Mesendoderm (in vitro differentiated cells): ENCODE measurements at regions not wholly inside any gene's neighbourhood (a gene's known extent, or its start where the extent isn't known, plus 50 kb on each side); places are given as distances from the start of the nearest gene placed in this dataset.

Experiments
- DNase-seq: peaks from one replicate; pipeline ENCODE4 v3.0.0; 2013
- H2AK5ac ChIP-seq: 2 replicates; pipeline ENCODE4 v1.6.1; 2013; ENCODE audit warnings: low read length, inconsistent platforms
- H2BK120ac ChIP-seq: 2 replicates; pipeline ENCODE4 v1.6.1; 2013; ENCODE audit warnings: low read depth, mild to moderate bottlenecking, low read length, moderate library complexity, mixed read lengths
- H2BK15ac ChIP-seq: replicated peaks from 2 replicates; pipeline ENCODE4 v1.6.1; 2013; ENCODE audit warnings: low read depth, mild to moderate bottlenecking, moderate library complexity
- H2BK5ac ChIP-seq: 2 replicates; pipeline ENCODE4 v1.6.1; 2013; ENCODE audit warnings: low read length, inconsistent platforms
- H3K18ac ChIP-seq: 2 replicates; pipeline ENCODE4 v1.6.1; 2013; ENCODE audit warnings: mild to moderate bottlenecking, low read length, mixed read lengths
- H3K23ac ChIP-seq: one replicate; pipeline ENCODE4 v1.6.1; 2013; ENCODE audit warnings: low read length
- H3K27ac ChIP-seq: 2 replicates; pipeline ENCODE4 v1.5.1; 2013; ENCODE audit warnings: low read depth, mild to moderate bottlenecking, inconsistent platforms, low read length, moderate library complexity
- H3K27me3 ChIP-seq: 2 replicates; pipeline ENCODE4 v1.6.1; 2013; ENCODE audit warnings: low read length, control low read depth, mild to moderate bottlenecking, inconsistent platforms; ENCODE audit not compliant: insufficient read depth, poor library complexity
- H3K36me3 ChIP-seq: 2 replicates; pipeline ENCODE4 v1.6.1; 2013; ENCODE audit warnings: low read length, inconsistent platforms; ENCODE audit not compliant: control insufficient read depth, insufficient read depth
- H3K4ac ChIP-seq: one replicate; pipeline ENCODE4 v1.6.1; 2013; ENCODE audit warnings: low read depth, mild to moderate bottlenecking, low read length, moderate library complexity
- H3K4me1 ChIP-seq: 2 replicates; pipeline ENCODE4 v1.6.1; 2013; ENCODE audit warnings: low read depth, low read length, inconsistent platforms; ENCODE audit not compliant: control insufficient read depth
- H3K4me2 ChIP-seq: 2 replicates; pipeline ENCODE4 v1.6.1; 2013; ENCODE audit warnings: low read length
- H3K4me3 ChIP-seq: 2 replicates; pipeline ENCODE4 v1.5.1; 2013; ENCODE audit warnings: mild to moderate bottlenecking, low read length
- H3K56ac ChIP-seq: one replicate; pipeline ENCODE4 v1.6.1; 2013; ENCODE audit warnings: low read length
- H3K79me1 ChIP-seq: 2 replicates; pipeline ENCODE4 v1.6.1; 2013; ENCODE audit warnings: low read length, inconsistent platforms
- H3K79me2 ChIP-seq: 2 replicates; pipeline ENCODE4 v1.6.1; 2013; ENCODE audit warnings: mild to moderate bottlenecking, low read length; ENCODE audit not compliant: control insufficient read depth, insufficient read depth
- H3K9ac ChIP-seq: 2 replicates; pipeline ENCODE4 v1.6.1; 2013; ENCODE audit warnings: low read length, inconsistent platforms
- H4K5ac ChIP-seq: one replicate; pipeline ENCODE4 v1.6.1; 2013; ENCODE audit warnings: low read length
- H4K8ac ChIP-seq: one replicate; pipeline ENCODE4 v1.6.1; 2013; ENCODE audit warnings: low read depth, mild to moderate bottlenecking, control low read depth, low read length, moderate library complexity
- WGBS: extraction: QIAGEN DNeasy Blood & Tissue Kit; methylation state at CpG from one replicate; pipeline ENCODE4 v1.1.7; 2013; ENCODE audit warnings: low lambda C conversion rate, missing lambda C conversion rate; ENCODE audit not compliant: insufficient coverage; ENCODE audit errors: extremely low coverage; 5-methylcytosine and 5-hydroxymethylcytosine counted together

DNA sequence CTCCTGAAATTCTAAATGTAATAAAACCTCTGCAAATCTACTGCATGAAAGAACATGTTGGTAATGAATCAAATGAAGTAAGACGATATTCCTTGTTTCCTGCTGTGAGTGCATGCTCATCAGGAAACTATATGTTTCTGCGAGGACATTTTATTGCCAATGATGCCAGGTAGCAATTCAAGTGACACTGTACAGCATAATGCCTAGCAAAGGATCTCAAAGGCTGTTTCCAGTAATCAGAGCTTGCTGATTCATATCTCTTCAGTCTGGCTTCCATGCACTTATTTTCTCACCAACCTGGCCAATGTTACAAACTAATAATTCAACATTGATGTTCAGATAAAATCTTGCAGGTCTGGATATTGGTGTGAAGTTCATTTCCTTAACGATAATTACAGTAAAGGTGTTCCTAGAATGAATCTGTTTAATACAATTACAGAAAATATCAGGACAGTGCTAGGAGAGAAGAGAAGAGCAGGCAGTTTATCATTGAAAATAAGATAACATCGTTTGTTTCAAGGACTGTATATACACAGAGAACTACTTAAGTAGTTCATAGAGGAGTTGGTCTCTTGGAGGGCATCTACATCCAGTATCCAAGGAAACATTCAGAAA is 568.5 kb upstream of the SOX11 start:
- Histone ChIP-seq H3K4me1 (no peaks in the 10 kb centered on the region), H3K27ac (no peak overlapping the region)
- whole genome bisulfite sequencing, result no CpG with 5 or more reads among the region's 4 CpGs

DNA sequence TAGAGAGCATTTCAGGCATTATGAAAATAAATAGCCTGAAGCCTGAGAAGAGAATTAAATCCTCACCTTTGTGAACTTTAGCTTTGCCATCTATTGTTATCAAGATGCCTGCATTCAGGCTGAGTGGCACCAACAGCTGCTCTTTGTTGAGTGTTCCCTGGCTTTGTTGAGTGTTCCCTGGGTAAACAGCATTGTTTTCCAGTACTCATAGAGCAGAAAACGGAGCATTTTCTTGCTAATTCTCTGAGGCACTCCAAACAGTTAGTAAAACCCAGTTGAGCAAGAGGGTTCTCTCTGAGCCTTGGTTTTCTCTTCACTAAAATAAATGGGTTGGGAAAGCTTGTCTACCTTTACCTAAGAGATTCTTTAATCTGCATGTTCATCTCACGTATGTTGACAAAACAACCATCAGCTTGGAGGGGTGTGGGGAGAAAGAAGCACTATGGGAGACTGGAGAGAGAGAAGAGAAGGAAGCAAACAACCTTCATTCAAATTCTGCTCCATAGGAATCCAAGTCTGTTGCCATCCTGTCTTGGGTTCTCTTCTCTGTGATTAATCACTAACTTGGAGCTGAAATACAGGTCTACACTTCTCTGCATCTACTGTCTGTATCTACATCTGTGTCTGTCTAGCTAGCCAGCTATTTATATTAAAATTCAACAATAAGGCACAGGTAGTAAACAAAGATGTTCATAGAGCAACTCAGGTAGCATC is 567.0 kb upstream of the SOX11 start:
- Histone ChIP-seq H3K56ac (no peak overlapping the region), H3K79me1 (no peaks in the 10 kb centered on the region), H4K8ac (no peak overlapping the region), H3K4me3 (no peak overlapping the region), H2AK5ac (no peak overlapping the region), H3K4me2 (no peak overlapping the region), H3K18ac (no peak overlapping the region), H3K23ac (no peak overlapping the region), H3K27me3 (no peaks in the 10 kb centered on the region), H2BK5ac (no peak overlapping the region), H3K4ac (no peak overlapping the region), H3K36me3 (no peaks in the 10 kb centered on the region), H4K5ac (no peak overlapping the region), H3K79me2 (no peaks in the 10 kb centered on the region), H3K4me1 (no peaks in the 10 kb centered on the region), H3K27ac (no peak overlapping the region), H3K9ac (no peak overlapping the region), H2BK15ac (no peak overlapping the region), H2BK120ac (no peak overlapping the region)
- WGBS, result no CpG with 5 or more reads among the region's 2 CpGs
- DNase-seq, result peak; percentile 37

More for the DNA sequence above, 568.5 kb upstream of the SOX11 start:
- no peak for DNase-seq
- no peak overlapping the region for H4K8ac ChIP-seq
- no peak overlapping the region for H3K9ac ChIP-seq
- H3K79me1 ChIP-seq, result no peaks in the 10 kb centered on the region
- no peaks in the 10 kb centered on the region for H3K27me3 ChIP-seq
- H3K4me2 ChIP-seq, result no peak overlapping the region
- H3K36me3 ChIP-seq, result no peaks in the 10 kb centered on the region
- H2BK15ac ChIP-seq, result no peak overlapping the region
- H3K4me3 ChIP-seq, result no peak overlapping the region
- H3K56ac ChIP-seq, result no peak overlapping the region
- no peaks in the 10 kb centered on the region for H3K79me2 ChIP-seq
- H4K5ac ChIP-seq, result no peak overlapping the region
- no peak overlapping the region for H2BK5ac ChIP-seq
- H2BK120ac ChIP-seq, result no peak overlapping the region
- no peak overlapping the region for H2AK5ac ChIP-seq
- H3K23ac ChIP-seq, result no peak overlapping the region
- no peak overlapping the region for H3K18ac ChIP-seq
- H3K4ac ChIP-seq, result no peak overlapping the region

DNA sequence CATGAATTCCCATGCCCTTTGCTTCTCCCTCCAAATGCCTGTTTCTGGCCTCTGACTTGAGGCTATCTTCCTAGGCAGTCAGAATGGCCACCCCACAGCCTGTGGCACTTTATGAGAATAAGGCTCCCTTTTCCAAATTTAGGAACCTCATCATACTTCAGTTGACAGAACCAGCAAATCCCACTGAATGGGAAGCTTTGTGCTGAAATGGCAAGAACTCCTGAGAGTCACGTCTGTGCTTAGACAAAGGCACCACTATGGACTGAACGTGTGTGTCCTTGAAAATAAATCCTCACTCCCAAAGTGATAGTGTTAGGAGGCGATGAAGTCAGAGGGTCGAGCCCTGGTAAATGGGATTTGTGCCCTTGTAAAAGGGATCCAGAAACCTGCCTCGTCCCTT is 559.9 kb upstream of the SOX11 start:
- Histone ChIP-seq H3K27me3 (no peaks in the 10 kb centered on the region), H2BK5ac (no peak overlapping the region), H2BK15ac (no peak overlapping the region), H3K9ac (no peak overlapping the region), H3K79me1 (no peaks in the 10 kb centered on the region), H3K4me3 (no peak overlapping the region), H3K56ac (no peak overlapping the region), H2AK5ac (no peak overlapping the region), H3K4ac (no peak overlapping the region), H3K23ac (no peak overlapping the region), H4K8ac (no peak overlapping the region), H3K36me3 (no peaks in the 10 kb centered on the region), H2BK120ac (no peak overlapping the region), H3K4me2 (no peak overlapping the region), H3K79me2 (no peaks in the 10 kb centered on the region), H4K5ac (no peak overlapping the region), H3K27ac (no peak overlapping the region), H3K4me1 (no peaks in the 10 kb centered on the region), H3K18ac (no peak overlapping the region)
- DNase-seq, result no peak
- WGBS, result no CpG with 5 or more reads among the region's 5 CpGs

DNA sequence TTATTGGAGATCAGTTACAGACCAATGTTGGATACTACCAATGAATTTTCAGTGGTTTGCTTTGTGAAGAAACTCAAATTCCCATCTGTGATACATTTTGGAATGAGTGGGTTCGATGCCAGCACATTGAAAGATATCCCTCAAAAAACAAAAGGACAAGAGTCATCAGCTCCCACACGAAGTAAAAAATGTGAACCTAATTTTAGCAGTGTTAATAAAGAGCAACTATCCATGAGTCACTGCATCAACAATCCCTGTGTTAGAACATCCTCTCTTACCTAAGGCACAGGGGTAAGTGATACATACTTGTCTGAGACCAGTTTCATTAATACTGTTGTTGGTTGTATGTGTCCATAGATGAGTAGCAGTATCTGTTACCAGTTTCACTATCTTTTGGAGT is 551.8 kb upstream of the SOX11 start:
- Histone ChIP-seq H3K4ac (no peak overlapping the region), H3K27ac (no peak overlapping the region), H3K79me1 (no peaks in the 10 kb centered on the region), H3K18ac (no peak overlapping the region), H3K36me3 (no peaks in the 10 kb centered on the region), H2BK5ac (no peak overlapping the region), H2BK15ac (no peak overlapping the region), H4K5ac (no peak overlapping the region), H2BK120ac (no peak overlapping the region), H3K56ac (no peak overlapping the region), H2AK5ac (no peak overlapping the region), H3K4me2 (no peak overlapping the region), H3K79me2 (no peaks in the 10 kb centered on the region), H3K4me3 (no peak overlapping the region), H3K4me1 (no peaks in the 10 kb centered on the region), H3K23ac (no peak overlapping the region), H4K8ac (no peak overlapping the region), H3K27me3 (no peaks in the 10 kb centered on the region), H3K9ac (no peak overlapping the region)
- no peak for DNase-seq
- WGBS, result no CpG with 5 or more reads among the region's 2 CpGs

DNA sequence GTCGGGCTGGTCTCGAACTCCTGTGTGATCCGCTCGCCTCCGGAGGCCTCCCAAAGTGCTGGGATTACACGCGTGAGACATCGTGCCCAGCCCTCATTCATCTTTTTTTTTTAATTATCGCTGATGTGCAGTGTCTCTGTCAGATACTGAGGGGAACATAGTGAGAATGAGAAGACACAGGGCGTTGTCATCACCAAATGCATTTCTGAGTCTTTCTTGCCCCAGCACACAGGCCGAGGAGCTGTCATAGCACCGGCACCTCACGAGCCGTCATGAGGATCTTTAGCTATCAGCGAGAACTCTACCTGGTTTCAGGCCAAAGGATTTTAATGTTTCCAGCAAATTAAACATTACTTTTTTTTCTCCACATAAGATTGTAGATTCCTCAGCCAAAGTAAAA is 548.0 kb upstream of the SOX11 start:
- no peaks in the 10 kb centered on the region for H3K4me1 ChIP-seq
- H3K27me3 ChIP-seq, result no peaks in the 10 kb centered on the region
- DNase-seq, result no peak
- no peak overlapping the region for H3K27ac ChIP-seq
- no peaks in the 10 kb centered on the region for H3K79me2 ChIP-seq
- H3K18ac ChIP-seq, result no peak overlapping the region
- H3K4me3 ChIP-seq, result no peak overlapping the region
- H3K9ac ChIP-seq, result no peak overlapping the region
- H3K36me3 ChIP-seq, result no peaks in the 10 kb centered on the region
- H2BK5ac ChIP-seq, result no peak overlapping the region
- no peak overlapping the region for H3K4me2 ChIP-seq
- H2AK5ac ChIP-seq, result no peak overlapping the region
- no peak overlapping the region for H2BK15ac ChIP-seq
- no peak overlapping the region for H3K23ac ChIP-seq
- H3K79me1 ChIP-seq, result no peaks in the 10 kb centered on the region
- no CpG with 5 or more reads among the region's 15 CpGs for WGBS
- no peak overlapping the region for H4K8ac ChIP-seq
- H2BK120ac ChIP-seq, result no peak overlapping the region
- H4K5ac ChIP-seq, result no peak overlapping the region
- no peak overlapping the region for H3K56ac ChIP-seq
- no peak overlapping the region for H3K4ac ChIP-seq

DNA sequence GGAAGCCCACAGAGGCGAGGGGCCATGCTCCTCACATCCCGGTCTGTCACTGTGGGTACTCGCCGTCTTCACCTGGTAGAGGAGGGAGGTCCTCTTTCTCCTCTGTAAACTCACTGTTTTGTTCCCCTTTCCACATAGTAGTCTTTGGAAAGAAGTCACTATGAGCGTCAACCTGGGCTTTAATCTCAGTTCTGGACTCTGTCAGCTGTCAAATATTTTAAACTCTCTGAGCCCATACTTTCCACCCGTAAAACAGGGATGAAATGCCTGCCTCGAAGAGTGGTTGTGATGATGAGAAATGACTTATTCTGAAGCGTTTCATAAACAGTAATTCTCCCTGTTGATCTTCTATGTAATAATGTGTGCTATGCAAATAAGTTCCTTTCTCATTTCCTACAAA is 547.1 kb upstream of the SOX11 start:
- H3K36me3 ChIP-seq, result no peaks in the 10 kb centered on the region
- no peak overlapping the region for H4K5ac ChIP-seq
- H3K4me1 ChIP-seq, result no peaks in the 10 kb centered on the region
- no peak overlapping the region for H2BK15ac ChIP-seq
- H3K56ac ChIP-seq, result no peak overlapping the region
- DNase-seq, result no peak
- H2AK5ac ChIP-seq, result no peak overlapping the region
- no peaks in the 10 kb centered on the region for H3K79me2 ChIP-seq
- no peak overlapping the region for H3K18ac ChIP-seq
- no CpG with 5 or more reads among the region's 8 CpGs for WGBS
- H3K23ac ChIP-seq, result no peak overlapping the region
- H3K27me3 ChIP-seq, result no peaks in the 10 kb centered on the region
- no peaks in the 10 kb centered on the region for H3K79me1 ChIP-seq
- no peak overlapping the region for H2BK120ac ChIP-seq
- no peak overlapping the region for H3K4ac ChIP-seq
- H3K4me2 ChIP-seq, result no peak overlapping the region
- no peak overlapping the region for H3K4me3 ChIP-seq
- no peak overlapping the region for H2BK5ac ChIP-seq
- no peak overlapping the region for H3K9ac ChIP-seq
- H4K8ac ChIP-seq, result no peak overlapping the region
- no peak overlapping the region for H3K27ac ChIP-seq
